ENCODE measurements at regions not wholly inside any gene's neighbourhood (a gene's known extent, or its start where the extent isn't known, plus 50 kb on each side); places are given as distances from the start of the nearest gene placed in this dataset.

- Mint-ChIP-seq H3K27me3 (ENCODE audit: insufficient read depth) (no peaks in the 10 kb centered on the region), H3K4me1 (peaks cover 23% of the 10 kb centered on the region)
- peaks cover 3% of the 10 kb centered on the region for H3K9me3 ChIP-seq (ENCODE audit: control insufficient read depth, low read length)
These were observed 201.2 kb upstream of the ADAMTS5 start for GRCh38 chr21:27168084-27168483.

GRCh38 chr21:27164208-27165177, 197.6 kb upstream of the ADAMTS5 start:
- H3K9ac ChIP-seq (ENCODE audit: extremely low read depth, low read length, poor library complexity, severe bottlenecking) = no peak overlapping the region
- no peak overlapping the region for H3K27ac ChIP-seq (ENCODE audit: low read depth, low read length)
- Mint-ChIP-seq H3K9me3 (no peaks in the 10 kb centered on the region), H3K4me1 (peaks cover 11% of the 10 kb centered on the region), H3K27ac (no peak overlapping the region), H3K27me3 (ENCODE audit: insufficient read depth) (no peaks in the 10 kb centered on the region), H3K4me3 (no peak overlapping the region), H3K36me3 (ENCODE audit: low read depth) (no peaks in the 10 kb centered on the region)
- peaks cover 6% of the 10 kb centered on the region for H3K9me3 ChIP-seq (ENCODE audit: control insufficient read depth, low read length)
- no peaks in the 10 kb centered on the region for H3K4me1 ChIP-seq (ENCODE audit: control insufficient read depth, insufficient read depth, low read length)
- H3K36me3 ChIP-seq (ENCODE audit: control insufficient read depth, insufficient read depth, low read length) = no peaks in the 10 kb centered on the region
- H3K4me3 ChIP-seq (ENCODE audit: low read length) = no peak overlapping the region
- 87 to 97% methylated on average over 4 to 5 of the region's 7 CpGs for WGBS, 2 experiments (ENCODE audit: insufficient coverage in 1 of 2, insufficient read length in 1 of 2)
- no peaks in the 10 kb centered on the region for H3K27me3 ChIP-seq (ENCODE audit: control insufficient read depth, insufficient read depth, low read length, poor library complexity, severe bottlenecking)
- no peak for TF ChIP-seq CTCF (conservative IDR thresholded peaks at IDR 0.05)
- no peak for DNase-seq

More at GRCh38 chr21:27168084-27168483, 201.2 kb upstream of the ADAMTS5 start:
- H3K9ac ChIP-seq (ENCODE audit: extremely low read depth, low read length, poor library complexity, severe bottlenecking) = no peak overlapping the region
- no peaks in the 10 kb centered on the region for H3K36me3 ChIP-seq (ENCODE audit: control insufficient read depth, insufficient read depth, low read length)
- no peak for TF ChIP-seq CTCF (conservative IDR thresholded peaks at IDR 0.05)
- Mint-ChIP-seq H3K4me3 (no peak overlapping the region), H3K9me3 (peaks cover 10% of the 10 kb centered on the region), H3K36me3 (ENCODE audit: low read depth) (peaks cover 4% of the 10 kb centered on the region), H3K27ac (no peak overlapping the region)
- H3K27me3 ChIP-seq (ENCODE audit: control insufficient read depth, insufficient read depth, low read length, poor library complexity, severe bottlenecking) = no peaks in the 10 kb centered on the region
- WGBS, 2 experiments (ENCODE audit: insufficient coverage in 1 of 2, insufficient read length in 1 of 2) = 65% methylated on average over 2 of the region's 2 CpGs; no CpG with 5 or more reads in 1 of the 2 experiments
- DNase-seq = no peak
- no peaks in the 10 kb centered on the region for H3K4me1 ChIP-seq (ENCODE audit: control insufficient read depth, insufficient read depth, low read length)
- no peak overlapping the region for H3K27ac ChIP-seq (ENCODE audit: low read depth, low read length)
- H3K4me3 ChIP-seq (ENCODE audit: low read length) = no peak overlapping the region

- peaks cover 8% of the 10 kb centered on the region for H3K4me1 Mint-ChIP-seq
- Histone ChIP-seq H3K9me3 (ENCODE audit: control insufficient read depth, low read length) (peaks cover 6% of the 10 kb centered on the region), H3K27ac (ENCODE audit: low read depth, low read length) (no peak overlapping the region), H3K4me1 (ENCODE audit: control insufficient read depth, insufficient read depth, low read length) (no peaks in the 10 kb centered on the region), H3K27me3 (ENCODE audit: control insufficient read depth, insufficient read depth, low read length, poor library complexity, severe bottlenecking) (no peaks in the 10 kb centered on the region), H3K4me3 (ENCODE audit: low read length) (no peak overlapping the region), H3K9ac (ENCODE audit: extremely low read depth, low read length, poor library complexity, severe bottlenecking) (no peak overlapping the region), H3K36me3 (ENCODE audit: control insufficient read depth, insufficient read depth, low read length) (no peaks in the 10 kb centered on the region)
- WGBS, 2 experiments (ENCODE audit: insufficient coverage in 1 of 2, insufficient read length in 1 of 2) = 72 to 100% methylated on average over 2 to 6 of the region's 6 CpGs
- TF ChIP-seq CTCF (conservative IDR thresholded peaks at IDR 0.05) = no peak
- no peak overlapping the region for H3K4me3 Mint-ChIP-seq
- no peak for DNase-seq
- no peaks in the 10 kb centered on the region for H3K27me3 Mint-ChIP-seq (ENCODE audit: insufficient read depth)
- no peak overlapping the region for H3K27ac Mint-ChIP-seq
- H3K9me3 Mint-ChIP-seq = no peaks in the 10 kb centered on the region
- no peaks in the 10 kb centered on the region for H3K36me3 Mint-ChIP-seq (ENCODE audit: low read depth)
These were observed 192.1 kb upstream of the ADAMTS5 start for GRCh38 chr21:27158967-27159366.

Measured in endodermal cell (in vitro differentiated cells).